HG03565 (cell line): ENCODE measurements at regions not wholly inside any gene's neighbourhood (a gene's known extent, or its start where the extent isn't known, plus 50 kb on each side); places are given as distances from the start of the nearest gene placed in this dataset.
"Not testable (repeated sequence)": the region's sequence is repeated elsewhere in the genome, so short reads cannot be mapped to it uniquely, and the experiment has no call there.

Experiments
- ATAC-seq: cut with Tn5 transposase; IDR thresholded peaks from one replicate; pipeline ENCODE4 v1.9.1; 2021; ENCODE audit warnings: mild to moderate bottlenecking, moderate library complexity; ENCODE audit not compliant: unreplicated experiment

- ATAC-seq, result no peak
These were observed 699.0 kb upstream of the LUZP2 start for GRCh38 chr11:23797624-23798419.

DNA sequence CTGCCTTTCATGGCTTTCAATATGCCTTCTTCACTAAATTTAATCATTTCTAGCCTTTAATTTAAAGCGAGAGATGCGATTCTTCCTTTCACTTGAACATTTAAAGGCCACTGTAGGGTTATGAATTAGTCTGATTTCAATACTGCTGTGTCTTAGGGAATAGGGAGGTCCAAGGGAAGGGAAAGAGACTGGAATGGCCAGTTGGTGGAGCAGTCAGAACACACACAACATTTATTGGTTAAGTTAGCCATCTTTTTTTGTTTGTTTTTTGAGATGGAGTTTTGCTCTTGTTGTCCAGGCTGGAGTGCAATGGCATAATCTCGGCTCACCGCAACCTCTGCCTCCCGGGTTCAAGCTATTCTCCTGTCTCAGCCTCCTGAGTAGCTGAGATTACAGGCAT is 662.5 kb upstream of the LUZP2 start:
- ATAC-seq, result not testable (repeated sequence)

DNA sequence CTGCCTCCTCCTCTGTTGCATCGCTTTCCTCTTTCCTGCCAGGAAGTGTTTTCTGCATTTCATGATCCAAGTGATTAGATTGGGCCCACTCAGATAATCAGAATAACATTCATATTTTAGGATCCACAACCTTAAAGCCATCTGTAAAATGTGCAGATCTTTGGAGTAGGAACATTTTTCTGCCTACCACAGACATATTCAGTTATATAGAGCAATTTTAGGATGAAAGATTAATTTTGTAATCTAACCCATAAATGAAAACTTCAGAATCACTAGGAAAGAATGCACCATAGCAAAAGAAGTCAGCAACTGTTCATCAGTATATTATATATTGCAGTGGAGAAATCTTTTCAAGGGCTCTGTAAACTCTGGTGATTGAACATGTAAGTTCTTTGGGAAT is 659.9 kb upstream of the LUZP2 start:
- no peak for ATAC-seq

DNA sequence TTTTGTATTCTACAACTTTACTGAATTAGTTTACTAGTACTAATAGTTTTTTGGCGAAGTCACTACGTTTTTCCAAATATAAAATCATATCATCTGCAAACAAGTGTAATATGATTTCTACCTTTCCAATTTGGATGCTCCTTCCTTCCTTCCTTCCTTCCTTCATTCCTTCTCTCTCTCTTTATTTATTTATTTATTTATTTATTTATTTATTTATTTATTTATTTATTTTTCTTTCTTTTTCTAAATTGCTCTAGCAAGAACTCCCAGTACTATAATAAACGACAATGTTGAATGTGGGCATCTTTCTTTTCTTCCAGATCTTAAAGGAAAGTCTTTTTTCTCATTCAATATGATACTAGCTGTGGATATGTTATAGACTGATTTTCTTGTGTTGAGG is 656.0 kb upstream of the LUZP2 start:
- ATAC-seq, result no peak

GRCh38 chr11:23846902-23847422 is 649.9 kb upstream of the LUZP2 start:
- ATAC-seq, result no peak

DNA sequence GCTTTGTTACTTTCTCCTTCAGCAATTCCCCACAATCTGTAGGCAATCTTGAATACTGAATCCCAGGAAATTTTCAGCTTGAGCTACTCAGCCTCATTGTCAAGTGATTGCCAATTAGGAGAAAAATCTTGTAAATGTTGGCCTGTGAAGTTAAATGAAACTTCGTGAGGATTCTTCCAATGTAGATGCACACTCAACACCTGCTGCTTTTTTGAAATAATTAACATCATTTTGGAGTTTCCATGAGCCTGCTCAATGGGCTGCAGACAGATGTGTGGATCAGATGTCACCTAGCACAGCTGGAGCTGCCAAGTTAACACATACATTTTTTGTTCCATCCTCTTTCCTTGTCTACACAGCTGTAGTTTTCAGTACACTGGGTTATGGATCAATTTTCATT is 645.6 kb upstream of the LUZP2 start:
- ATAC-seq, result no peak

DNA sequence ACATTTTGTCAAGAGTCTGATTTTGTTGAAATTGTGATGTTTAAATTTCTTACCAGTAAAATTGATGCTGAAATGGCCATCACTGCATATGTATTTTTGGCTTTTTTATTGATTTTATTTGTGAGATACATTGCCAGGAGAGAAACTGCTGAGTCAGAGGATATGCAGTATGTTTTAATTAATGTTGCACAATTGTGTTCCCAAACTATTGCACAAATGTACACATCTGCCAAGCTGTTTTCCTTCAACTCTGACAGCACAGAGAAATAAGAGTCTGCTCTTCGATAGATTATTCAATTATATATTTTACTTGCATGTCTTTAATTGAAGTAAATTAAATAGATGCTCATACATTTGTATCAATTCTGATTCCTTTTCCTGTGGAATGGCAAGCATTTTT is 640.2 kb upstream of the LUZP2 start:
- no peak for ATAC-seq

GRCh38 chr11:23859087-23859486 is 637.8 kb upstream of the LUZP2 start:
- no peak for ATAC-seq

GRCh38 chr11:23861615-23862014 is 635.2 kb upstream of the LUZP2 start:
- ATAC-seq, result no peak

DNA sequence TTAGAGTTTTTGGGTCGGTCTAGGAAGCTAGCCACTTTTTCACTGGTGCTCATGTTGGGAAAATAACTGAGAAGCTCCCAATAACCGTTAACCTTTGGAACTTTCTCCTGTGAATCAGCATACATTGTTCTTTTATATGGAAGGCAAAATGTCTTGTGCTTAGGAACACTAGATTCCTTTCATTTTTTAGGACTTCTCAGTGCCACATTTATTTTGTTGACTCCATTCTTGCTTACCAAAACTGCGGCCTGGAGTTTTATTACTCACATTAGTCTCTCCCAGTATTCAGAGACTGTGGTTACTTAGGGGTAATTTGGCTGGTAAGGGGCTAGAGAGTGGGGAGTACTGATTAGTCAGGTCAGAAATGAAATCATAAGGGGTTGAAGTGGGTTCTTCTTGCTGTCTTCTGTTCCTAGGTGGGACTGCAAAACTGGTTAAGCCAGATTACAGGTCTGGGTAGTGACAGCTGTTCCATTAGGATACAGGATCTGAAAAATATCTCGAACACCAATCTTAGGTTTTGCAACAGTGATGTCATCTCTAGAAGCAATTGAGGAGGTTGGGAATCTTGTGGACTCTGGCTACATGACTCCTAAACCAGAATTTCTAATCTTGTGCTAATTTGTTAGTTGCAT is 631.4 kb upstream of the LUZP2 start:
- ATAC-seq, result no peak

GRCh38 chr11:23866641-23867040 is 630.2 kb upstream of the LUZP2 start:
- ATAC-seq, result no peak

- no peak for ATAC-seq
These were observed 627.2 kb upstream of the LUZP2 start for GRCh38 chr11:23869671-23870070.

DNA sequence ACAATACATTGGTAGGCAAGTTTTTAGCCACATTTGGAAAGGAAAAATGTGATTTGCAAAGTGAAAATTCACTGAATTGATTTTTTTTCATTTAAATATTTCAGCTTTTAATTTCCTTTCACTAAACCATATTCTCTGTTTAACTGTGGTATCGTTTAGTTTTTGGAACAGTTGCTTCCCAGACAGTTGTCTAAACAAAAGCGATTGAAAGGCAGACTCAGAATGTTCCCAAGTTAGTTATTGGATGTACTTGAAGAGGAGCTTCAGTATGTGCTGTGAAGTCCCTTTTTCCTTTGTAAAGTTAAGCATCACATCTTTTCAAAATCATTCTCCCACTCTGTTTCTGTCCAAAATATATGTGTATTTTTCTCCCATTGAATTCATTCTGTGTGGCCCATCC is 623.4 kb upstream of the LUZP2 start:
- ATAC-seq, result no peak

DNA sequence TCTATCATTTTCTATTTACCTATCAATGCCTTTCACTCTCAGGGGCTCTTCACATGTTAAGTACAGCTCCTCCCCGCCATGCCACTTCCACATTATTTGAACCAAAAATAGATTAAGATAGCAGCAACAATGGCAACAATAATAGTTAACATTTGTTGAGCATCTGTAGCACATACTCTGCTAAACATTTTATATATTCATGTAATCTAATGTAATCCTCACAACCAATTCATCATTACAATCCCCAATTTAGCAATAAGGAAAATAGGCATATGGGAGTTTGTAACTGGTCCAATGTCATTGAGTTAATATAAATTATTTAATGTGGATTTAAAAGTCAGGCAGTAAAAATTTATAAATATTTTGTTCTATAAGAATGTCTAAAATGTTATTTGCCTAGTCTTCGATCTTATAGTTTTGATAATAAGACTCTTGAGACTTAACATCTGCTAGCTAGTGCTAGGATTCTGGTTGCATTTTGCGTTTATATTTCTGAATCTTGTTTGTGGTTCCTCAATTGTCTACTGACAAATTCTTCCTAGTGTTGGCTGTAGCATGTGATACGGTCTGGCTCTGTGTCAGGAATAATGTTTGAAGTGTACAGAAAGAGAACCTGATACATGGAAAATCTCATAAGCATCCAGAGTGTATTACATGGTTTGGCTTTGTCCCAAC is 621.5 kb upstream of the LUZP2 start:
- ATAC-seq, result no peak

DNA sequence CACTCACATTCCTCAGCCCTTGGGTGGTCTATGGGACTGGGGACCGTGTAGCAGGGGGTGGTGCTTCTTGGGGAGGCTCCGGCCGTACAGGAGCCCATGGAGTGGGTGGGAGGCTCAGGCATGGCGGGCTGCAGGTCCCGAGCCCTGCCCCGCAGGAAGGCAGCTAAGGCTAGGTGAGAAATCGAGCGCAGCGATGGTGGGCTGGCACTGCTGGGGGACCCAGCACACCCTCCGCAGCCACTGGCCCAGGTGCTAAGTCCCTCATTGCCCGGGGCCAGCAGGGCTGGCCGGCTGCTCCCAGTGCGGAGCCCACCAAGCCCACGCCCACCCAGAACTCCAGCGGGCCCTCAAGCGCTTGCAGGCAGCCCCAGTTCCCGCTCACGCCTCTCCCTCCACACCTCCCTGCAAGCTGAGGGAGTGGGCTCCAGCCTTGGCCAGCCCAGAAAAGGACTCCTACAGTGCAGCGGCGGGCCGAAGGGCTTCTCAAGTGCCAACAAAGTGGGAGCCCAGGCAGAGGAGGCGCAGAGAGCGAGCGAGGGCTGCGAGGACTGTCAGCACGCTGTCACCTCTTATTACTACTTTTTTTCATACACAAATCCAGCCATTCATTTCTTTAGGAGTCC is 613.3 kb upstream of the LUZP2 start:
- not testable (repeated sequence) for ATAC-seq

- no peak for ATAC-seq
These were observed 612.5 kb upstream of the LUZP2 start for GRCh38 chr11:23884341-23884740.

GRCh38 chr11:23885801-23886200 is 611.1 kb upstream of the LUZP2 start:
- no peak for ATAC-seq

- ATAC-seq, result not testable (repeated sequence)
These were observed 609.7 kb upstream of the LUZP2 start for GRCh38 chr11:23887122-23887521.

DNA sequence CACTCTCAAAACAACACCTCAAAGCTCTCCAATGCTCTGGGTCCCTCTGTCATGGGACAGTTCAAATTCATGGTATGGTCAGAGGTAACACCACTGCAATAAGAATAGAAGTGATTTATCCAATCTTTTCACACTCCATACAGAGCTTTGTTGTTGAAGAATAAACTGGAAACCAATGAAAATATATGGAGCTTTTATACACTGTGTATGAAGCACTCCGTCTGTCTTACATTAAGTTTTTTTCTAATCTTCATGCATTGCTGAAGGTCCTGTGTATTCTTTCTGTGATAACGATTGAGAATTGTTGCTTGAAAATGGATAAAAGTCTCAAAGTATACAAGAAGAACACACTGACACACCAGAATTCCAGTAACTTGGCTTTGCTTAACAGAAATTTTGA is 603.7 kb upstream of the LUZP2 start:
- no peak for ATAC-seq

GRCh38 chr11:23897453-23898286 is 599.2 kb upstream of the LUZP2 start:
- no peak for ATAC-seq
